Dermis blood vessel endothelial cell (primary cell): ENCODE measurements at regions not wholly inside any gene's neighbourhood (a gene's known extent, or its start where the extent isn't known, plus 50 kb on each side); places are given as distances from the start of the nearest gene placed in this dataset.
A peak's percentile ranks its signal among the peaks of the same experiment; 100 is the strongest.
"Not testable (repeated sequence)": the region's sequence is repeated elsewhere in the genome, so short reads cannot be mapped to it uniquely, and the experiment has no call there.

ENCODE experiments used
- DNase-seq: peaks from one replicate; pipeline ENCODE4 v3.0.0; 2010

- DNase-seq: no peak
Observed at GRCh38 chr5:102666164-102666946, 88.8 kb upstream of the PAM start.

GRCh38 chr5:102668220-102668932 is 86.7 kb upstream of the PAM start:
- no peak for DNase-seq

GRCh38 chr5:102670224-102670836 is 84.8 kb upstream of the PAM start:
- peak; percentile 43 for DNase-seq

GRCh38 chr5:102671033-102671734 is 83.9 kb upstream of the PAM start:
- DNase-seq: not testable (repeated sequence)

- no peak for DNase-seq
Observed at GRCh38 chr5:102678267-102679058, 76.6 kb upstream of the PAM start.

- peak; percentile 89 for DNase-seq
Observed at GRCh38 chr5:102681403-102681983, 73.6 kb upstream of the PAM start.

GRCh38 chr5:102682101-102682647 is 72.9 kb upstream of the PAM start:
- no peak for DNase-seq

- not testable (repeated sequence) for DNase-seq
Observed at GRCh38 chr5:102688076-102688475, 67.0 kb upstream of the PAM start.

- not testable (repeated sequence) for DNase-seq
Observed at GRCh38 chr5:102688581-102689342, 66.3 kb upstream of the PAM start.

- DNase-seq: no peak
Observed at GRCh38 chr5:102690910-102691309, 64.2 kb upstream of the PAM start.

- no peak for DNase-seq
Observed at GRCh38 chr5:102691434-102691833, 63.7 kb upstream of the PAM start.

- DNase-seq: no peak
Observed at GRCh38 chr5:102700120-102700831, 54.8 kb upstream of the PAM start.

GRCh38 chr5:102700916-102701315 is 54.2 kb upstream of the PAM start:
- DNase-seq: no peak

GRCh38 chr5:102701748-102702147 is 53.4 kb upstream of the PAM start:
- no peak for DNase-seq
